HEK293T (cell line): ENCODE measurements at regions not wholly inside any gene's neighbourhood (a gene's known extent, or its start where the extent isn't known, plus 50 kb on each side); places are given as distances from the start of the nearest gene placed in this dataset.
"Not testable (repeated sequence)": the region's sequence is repeated elsewhere in the genome, so short reads cannot be mapped to it uniquely, and the experiment has no call there.

Source experiments
- CTCF ChIA-PET: fragments of 350-600 bp; formaldehyde crosslinking; extraction: SDS; loops from one replicate; lab custom pipeline; 2021; ENCODE audit warnings: antibody characterized with exemption, inconsistent platforms; lab: Yijun Ruan, JAX
- POLR2A ChIA-PET: fragments of 350-600 bp; formaldehyde crosslinking; extraction: SDS; loops from one replicate; lab custom pipeline; 2020; ENCODE audit warnings: antibody characterized with exemption, inconsistent platforms; lab: Yijun Ruan, JAX
- DNase-seq: peaks from one replicate; pipeline ENCODE4 v3.0.0; 2012; ENCODE audit warnings: mixed read lengths; ENCODE audit errors: extremely low spot score
- ARNT ChIP-seq: fragments of 450-650 bp; IDR thresholded peaks from 2 replicates; pipeline ENCODE4 v1.6.1; 2017; ENCODE audit warnings: mild to moderate bottlenecking
- BHLHE40 ChIP-seq: fragments of 450-650 bp; IDR thresholded peaks from 2 replicates; pipeline ENCODE4 v1.6.1; 2016; ENCODE audit warnings: mild to moderate bottlenecking, moderate library complexity, borderline replicate concordance
- CTBP1 ChIP-seq: fragments of 450-650 bp; IDR thresholded peaks from 2 replicates; pipeline ENCODE4 v1.6.1; 2016; ENCODE audit warnings: borderline replicate concordance
- ELF4 ChIP-seq: fragments of 450-650 bp; IDR thresholded peaks from 2 replicates; pipeline ENCODE4 v1.6.1; 2017; ENCODE audit warnings: antibody characterized with exemption
- FOXA1 ChIP-seq: fragments of 450-650 bp; IDR thresholded peaks from 2 replicates; pipeline ENCODE4 v1.6.1; 2016; ENCODE audit warnings: mild to moderate bottlenecking
- FOXK2 ChIP-seq: fragments of 450-650 bp; IDR thresholded peaks from 2 replicates; pipeline ENCODE4 v1.6.1; 2016; ENCODE audit warnings: mild to moderate bottlenecking
- FOXM1 ChIP-seq: fragments of 450-650 bp; IDR thresholded peaks from 2 replicates; pipeline ENCODE4 v1.6.1; 2017; ENCODE audit warnings: mild to moderate bottlenecking, borderline replicate concordance
- HDGF ChIP-seq: fragments of 450-650 bp; IDR thresholded peaks from 2 replicates; pipeline ENCODE4 v1.6.1; 2017; ENCODE audit warnings: antibody characterized with exemption, borderline replicate concordance
- L3MBTL2 ChIP-seq: fragments of 450-650 bp; conservative IDR thresholded peaks from 2 replicates; pipeline ENCODE4 v1.6.1; 2016; ENCODE audit warnings: mild to moderate bottlenecking
- LEF1 ChIP-seq: fragments of 450-650 bp; IDR thresholded peaks from 2 replicates; pipeline ENCODE4 v1.6.1; 2017; ENCODE audit warnings: mild to moderate bottlenecking, borderline replicate concordance
- NFRKB ChIP-seq: fragments of 450-650 bp; IDR thresholded peaks from 2 replicates; pipeline ENCODE4 v1.6.1; 2016; ENCODE audit warnings: mild to moderate bottlenecking, moderate library complexity
- PKNOX1 ChIP-seq: fragments of 450-650 bp; IDR thresholded peaks from 2 replicates; pipeline ENCODE4 v1.6.1; 2016
- SP1 ChIP-seq: fragments of 450-650 bp; IDR thresholded peaks from 2 replicates; pipeline ENCODE4 v1.6.1; 2017
- SUZ12 ChIP-seq: fragments of 450-650 bp; IDR thresholded peaks from 2 replicates; pipeline ENCODE4 v1.6.1; 2016; ENCODE audit warnings: mild to moderate bottlenecking
- TARDBP ChIP-seq: fragments of 450-650 bp; IDR thresholded peaks from 2 replicates; pipeline ENCODE4 v1.6.1; 2016
- ZNF384 ChIP-seq: fragments of 450-650 bp; IDR thresholded peaks from 2 replicates; pipeline ENCODE4 v1.6.1; 2016

GRCh38 chr4:59676389-59676788 is 1523.7 kb upstream of the ADGRL3 start:
- CTCF ChIA-PET, result no interaction called here
- DNase-seq, result no peak
- TF ChIP-seq ELF4 (no peak), FOXM1 (no peak), SUZ12 (no peak), FOXK2 (no peak), L3MBTL2 (no peak), FOXA1 (no peak), HDGF (no peak), BHLHE40 (no peak), PKNOX1 (no peak), CTBP1 (no peak), ARNT (no peak), SP1 (no peak), TARDBP (no peak), LEF1 (no peak)
- POLR2A ChIA-PET, result no interaction called here

- CTCF ChIA-PET, POLR2A ChIA-PET, DNase-seq: not testable (repeated sequence)
Observed at GRCh38 chr4:59676992-59677391, 1523.1 kb upstream of the ADGRL3 start.

- POLR2A ChIA-PET, result no interaction called here
- no peak for TF ChIP-seq FOXA1
- no peak for TF ChIP-seq PKNOX1
- no peak for TF ChIP-seq CTBP1
- CTCF ChIA-PET, result no interaction called here
Observed at GRCh38 chr4:59685626-59686025, 1514.5 kb upstream of the ADGRL3 start.

GRCh38 chr4:59689149-59689548 is 1511.0 kb upstream of the ADGRL3 start:
- no peak for DNase-seq
- ChIA-PET CTCF (no interaction called here), POLR2A (no interaction called here)
- TF ChIP-seq BHLHE40 (no peak), ELF4 (no peak), L3MBTL2 (no peak)

More at GRCh38 chr4:59685626-59686025, 1514.5 kb upstream of the ADGRL3 start:
- no peak for DNase-seq

- no peak for DNase-seq
- ChIA-PET CTCF (no interaction called here), POLR2A (no interaction called here)
- TF ChIP-seq HDGF (no peak), TARDBP (no peak), SP1 (no peak), ARNT (no peak), FOXK2 (no peak), LEF1 (no peak), FOXM1 (no peak), BHLHE40 (no peak), FOXA1 (no peak), ELF4 (no peak), NFRKB (no peak), CTBP1 (no peak), PKNOX1 (no peak), L3MBTL2 (no peak), ZNF384 (no peak), SUZ12 (no peak)
Observed at GRCh38 chr4:59695355-59696053, 1504.6 kb upstream of the ADGRL3 start.

GRCh38 chr4:59698041-59698440 is 1502.1 kb upstream of the ADGRL3 start:
- TF ChIP-seq CTBP1, result no peak
- TF ChIP-seq HDGF, result no peak
- no peak for TF ChIP-seq FOXA1
- no peak for TF ChIP-seq BHLHE40
- TF ChIP-seq FOXM1, result no peak
- TF ChIP-seq ELF4, result no peak
- TF ChIP-seq L3MBTL2, result no peak
- TF ChIP-seq PKNOX1, result no peak
- TF ChIP-seq NFRKB, result no peak
- no peak for TF ChIP-seq ZNF384
- TF ChIP-seq SUZ12, result no peak
- ChIA-PET POLR2A (no interaction called here), CTCF (no interaction called here)
- no peak for DNase-seq
